ENCODE measurements at regions not wholly inside any gene's neighbourhood (a gene's known extent, or its start where the extent isn't known, plus 50 kb on each side); places are given as distances from the start of the nearest gene placed in this dataset.

GRCh38 chr12:66838366-66838765 lies 159.5 kb upstream of the GRIP1 start:
- DNase-seq (ENCODE audit: extremely low spot score in 2 of 2): no peak
- no peaks in the 10 kb centered on the region for H3K4me1 ChIP-seq
- H3K4me3 ChIP-seq: no peak overlapping the region
- H3K27ac ChIP-seq: no peak overlapping the region
- H3K27me3 ChIP-seq: no peaks in the 10 kb centered on the region
- H3K9me3 ChIP-seq: no peaks in the 10 kb centered on the region
- intact Hi-C loops (cut with DNase I): no loop called here
- no peaks in the 10 kb centered on the region for H3K36me3 ChIP-seq
- no peak for TF ChIP-seq POLR2A (IDR thresholded peaks at IDR 0.05)

- intact Hi-C loops (cut with DNase I): no loop called here
- H3K27ac ChIP-seq: no peak overlapping the region
- H3K9me3 ChIP-seq: no peaks in the 10 kb centered on the region
- TF ChIP-seq POLR2A (IDR thresholded peaks at IDR 0.05) (no peak), CTCF (IDR thresholded peaks at IDR 0.05) (no peak), POLR2AphosphoS5 (IDR thresholded peaks at IDR 0.05; ENCODE audit: insufficient read depth in 1 of 2, low read depth in 1 of 2) (no peak)
- no peaks in the 10 kb centered on the region for H3K27me3 ChIP-seq
- no peaks in the 10 kb centered on the region for H3K4me1 ChIP-seq
- no peak for DNase-seq (ENCODE audit: extremely low spot score in 2 of 2)
- no peak overlapping the region for H3K4me3 ChIP-seq
- H3K36me3 ChIP-seq: no peaks in the 10 kb centered on the region
Measured at GRCh38 chr12:66848967-66849366, 170.1 kb upstream of the GRIP1 start.

- Histone ChIP-seq H3K27me3 (no peaks in the 10 kb centered on the region), H3K4me1 (no peaks in the 10 kb centered on the region), H3K4me3 (no peak overlapping the region), H3K27ac (no peak overlapping the region), H3K9me3 (no peaks in the 10 kb centered on the region), H3K36me3 (no peaks in the 10 kb centered on the region)
- TF ChIP-seq CTCF (IDR thresholded peaks at IDR 0.05) (no peak), POLR2AphosphoS5 (IDR thresholded peaks at IDR 0.05; ENCODE audit: insufficient read depth in 1 of 2, low read depth in 1 of 2) (no peak), POLR2A (IDR thresholded peaks at IDR 0.05) (no peak)
- no peak for DNase-seq (ENCODE audit: extremely low spot score in 2 of 2)
- intact Hi-C loops (cut with DNase I): no loop called here
Measured at GRCh38 chr12:66851134-66851533, 172.3 kb upstream of the GRIP1 start.

- no peaks in the 10 kb centered on the region for H3K36me3 ChIP-seq
- H3K4me1 ChIP-seq: no peaks in the 10 kb centered on the region
- TF ChIP-seq POLR2AphosphoS5 (IDR thresholded peaks at IDR 0.05; ENCODE audit: insufficient read depth in 1 of 2, low read depth in 1 of 2): no peak
- no peak for TF ChIP-seq CTCF (IDR thresholded peaks at IDR 0.05)
- TF ChIP-seq POLR2A (IDR thresholded peaks at IDR 0.05): no peak
- no peak overlapping the region for H3K4me3 ChIP-seq
- intact Hi-C loops (cut with DNase I): no loop called here
- no peaks in the 10 kb centered on the region for H3K9me3 ChIP-seq
- no peaks in the 10 kb centered on the region for H3K27me3 ChIP-seq
- no peak overlapping the region for H3K27ac ChIP-seq
- no peak for DNase-seq (ENCODE audit: extremely low spot score in 2 of 2)
Measured at GRCh38 chr12:66852091-66852490, 173.2 kb upstream of the GRIP1 start.

- Histone ChIP-seq H3K4me3 (no peak overlapping the region), H3K9me3 (no peaks in the 10 kb centered on the region), H3K36me3 (no peaks in the 10 kb centered on the region), H3K27me3 (no peaks in the 10 kb centered on the region), H3K27ac (no peak overlapping the region), H3K4me1 (no peaks in the 10 kb centered on the region)
- DNase-seq (ENCODE audit: extremely low spot score in 2 of 2): no peak
- intact Hi-C loops (cut with DNase I): no loop called here
- TF ChIP-seq POLR2AphosphoS5 (IDR thresholded peaks at IDR 0.05; ENCODE audit: insufficient read depth in 1 of 2, low read depth in 1 of 2) (no peak), POLR2A (IDR thresholded peaks at IDR 0.05) (no peak), CTCF (IDR thresholded peaks at IDR 0.05) (no peak)
Measured at GRCh38 chr12:66852765-66853164, 173.9 kb upstream of the GRIP1 start.

All from vagina (tissue), 2 donors.